ENCODE measurements at regions not wholly inside any gene's neighbourhood (a gene's known extent, or its start where the extent isn't known, plus 50 kb on each side); places are given as distances from the start of the nearest gene placed in this dataset.
A peak's percentile ranks its signal among the peaks of the same experiment; 100 is the strongest.
"Not testable (repeated sequence)": the region's sequence is repeated elsewhere in the genome, so short reads cannot be mapped to it uniquely, and the experiment has no call there.

DNA sequence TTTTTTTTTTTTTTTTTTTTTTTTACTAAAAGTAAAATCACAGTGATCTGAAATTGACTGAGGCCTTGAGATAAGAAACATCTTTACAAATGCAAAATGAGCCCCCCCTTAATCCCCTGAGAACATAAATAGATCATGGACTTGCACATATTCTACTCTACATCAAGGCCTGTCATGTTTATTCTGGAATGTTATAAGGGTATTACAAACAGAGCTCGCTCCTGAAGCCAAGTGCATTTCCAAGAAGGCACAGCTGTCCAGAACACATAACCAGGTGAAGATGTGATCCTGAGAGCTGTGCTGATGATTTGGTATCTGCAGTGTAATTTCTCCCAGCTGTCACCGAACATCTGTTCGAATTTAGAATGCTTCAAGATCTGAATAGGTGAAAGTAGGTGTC is 384.5 kb downstream of the GPAT3 start:
- no peak for DNase-seq (ENCODE audit: low spot score)
- TF ChIP-seq, protein P1, sequence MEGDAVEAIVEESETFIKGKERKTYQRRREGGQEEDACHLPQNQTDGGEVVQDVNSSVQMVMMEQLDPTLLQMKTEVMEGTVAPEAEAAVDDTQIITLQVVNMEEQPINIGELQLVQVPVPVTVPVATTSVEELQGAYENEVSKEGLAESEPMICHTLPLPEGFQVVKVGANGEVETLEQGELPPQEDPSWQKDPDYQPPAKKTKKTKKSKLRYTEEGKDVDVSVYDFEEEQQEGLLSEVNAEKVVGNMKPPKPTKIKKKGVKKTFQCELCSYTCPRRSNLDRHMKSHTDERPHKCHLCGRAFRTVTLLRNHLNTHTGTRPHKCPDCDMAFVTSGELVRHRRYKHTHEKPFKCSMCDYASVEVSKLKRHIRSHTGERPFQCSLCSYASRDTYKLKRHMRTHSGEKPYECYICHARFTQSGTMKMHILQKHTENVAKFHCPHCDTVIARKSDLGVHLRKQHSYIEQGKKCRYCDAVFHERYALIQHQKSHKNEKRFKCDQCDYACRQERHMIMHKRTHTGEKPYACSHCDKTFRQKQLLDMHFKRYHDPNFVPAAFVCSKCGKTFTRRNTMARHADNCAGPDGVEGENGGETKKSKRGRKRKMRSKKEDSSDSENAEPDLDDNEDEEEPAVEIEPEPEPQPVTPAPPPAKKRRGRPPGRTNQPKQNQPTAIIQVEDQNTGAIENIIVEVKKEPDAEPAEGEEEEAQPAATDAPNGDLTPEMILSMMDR (IDR thresholded peaks at IDR 0.05; ENCODE audit: extremely low read depth, missing control alignments), result no peak

DNA sequence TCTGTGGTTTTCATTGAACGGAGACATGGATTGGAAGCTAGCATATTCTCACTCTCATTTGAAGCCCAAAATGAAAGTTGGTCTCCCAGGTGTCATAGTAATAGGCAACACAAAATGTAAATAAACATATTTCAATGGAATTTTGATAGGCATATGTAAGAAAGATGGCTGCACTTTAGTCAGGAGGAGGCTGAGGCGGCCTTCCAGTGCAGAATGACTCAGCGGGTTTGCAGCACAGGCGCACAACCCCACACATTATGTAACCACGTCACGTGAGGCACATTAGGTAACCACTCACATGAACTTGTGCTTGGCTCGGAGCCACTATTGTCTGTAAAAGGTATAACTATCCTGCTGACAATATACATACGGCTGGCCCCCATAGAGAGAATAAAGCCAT is 381.7 kb downstream of the GPAT3 start:
- TF ChIP-seq, protein P1 (IDR thresholded peaks at IDR 0.05; ENCODE audit: extremely low read depth, missing control alignments), result no peak
- DNase-seq (ENCODE audit: low spot score), result no peak

DNA sequence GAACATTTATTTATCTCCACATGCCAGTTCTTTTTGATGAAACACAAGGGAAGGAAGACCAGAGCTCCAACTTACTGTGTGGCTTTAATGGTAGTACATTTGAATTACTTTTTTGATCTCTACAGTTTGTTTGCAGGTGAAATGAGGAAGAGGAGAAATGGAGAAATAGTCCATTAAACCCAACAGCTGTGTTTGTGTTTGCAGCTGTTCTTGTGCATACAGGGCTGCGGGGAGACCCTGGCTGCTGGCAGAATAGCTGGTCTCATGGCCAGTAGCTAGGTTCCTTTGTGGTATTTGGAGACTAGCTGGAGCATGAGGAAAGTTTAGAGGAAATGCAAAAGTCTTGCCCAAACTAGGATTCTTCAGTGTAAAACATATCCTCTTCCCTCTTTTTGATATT is 374.8 kb downstream of the GPAT3 start:
- no peak for DNase-seq (ENCODE audit: low spot score)
- TF ChIP-seq, protein P1 (IDR thresholded peaks at IDR 0.05; ENCODE audit: extremely low read depth, missing control alignments), result no peak

DNA sequence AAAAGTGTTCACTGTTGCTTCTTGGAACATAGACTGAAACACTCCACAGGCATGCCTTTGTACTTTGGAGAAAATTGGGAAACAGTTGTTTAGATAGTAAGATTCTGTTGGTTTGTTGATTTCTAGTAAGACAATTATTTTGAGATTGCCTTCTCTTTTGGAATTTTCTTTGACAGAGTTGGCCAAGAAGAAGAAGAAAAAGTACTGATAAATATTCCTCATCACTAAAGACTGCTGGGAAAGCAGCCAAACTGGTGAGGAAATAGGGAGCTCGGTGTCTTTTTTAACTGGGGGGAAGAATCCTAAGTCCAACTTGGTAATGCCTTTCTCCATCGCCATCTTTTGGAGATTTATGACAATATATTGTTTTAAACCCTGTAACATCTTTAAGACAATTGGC is 370.7 kb downstream of the GPAT3 start:
- DNase-seq (ENCODE audit: low spot score), result no peak
- TF ChIP-seq, protein P1 (IDR thresholded peaks at IDR 0.05; ENCODE audit: extremely low read depth, missing control alignments), result no peak

DNA sequence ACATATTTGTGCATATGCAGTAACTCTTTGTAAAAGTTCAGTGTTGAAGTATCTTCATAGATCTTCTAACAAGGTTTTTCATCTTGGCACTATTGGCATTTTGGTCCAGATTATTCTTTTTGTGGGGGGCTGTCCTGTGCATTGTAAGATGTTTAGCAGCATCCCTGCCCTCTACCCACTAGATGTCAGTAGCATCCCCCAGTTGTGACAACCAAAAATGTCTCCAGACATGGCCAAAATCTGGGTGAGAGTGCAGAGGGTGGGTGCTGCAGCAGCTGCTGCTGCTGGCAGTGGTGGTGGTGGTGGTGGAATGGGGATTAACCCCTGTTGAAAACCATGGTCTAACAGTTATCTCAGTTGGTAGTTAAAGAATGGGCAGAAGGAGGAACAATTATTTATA is 370.0 kb downstream of the GPAT3 start:
- TF ChIP-seq, protein P1 (IDR thresholded peaks at IDR 0.05; ENCODE audit: extremely low read depth, missing control alignments), result peak; percentile 3

DNA sequence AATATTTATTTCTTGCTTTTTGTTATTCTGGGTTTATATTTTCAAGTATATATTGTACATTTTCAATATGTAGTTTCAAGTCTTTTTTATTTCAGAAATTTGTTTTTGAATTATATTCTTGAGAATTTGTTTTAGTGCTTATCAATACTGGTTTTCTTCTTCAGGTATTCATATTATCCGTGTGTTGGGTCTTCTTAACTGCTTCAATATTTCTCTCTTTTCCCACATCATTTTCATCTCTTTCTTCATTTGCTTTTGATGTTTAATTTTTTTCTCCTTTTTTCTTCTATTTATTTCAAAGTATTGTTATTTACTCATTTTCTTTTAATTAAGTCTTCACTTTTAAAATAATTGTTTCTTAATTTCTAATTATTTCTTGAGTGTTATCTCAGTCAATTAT is 367.8 kb downstream of the GPAT3 start:
- not testable (repeated sequence) for DNase-seq (ENCODE audit: low spot score)

More for the DNA sequence above, 370.0 kb downstream of the GPAT3 start:
- DNase-seq (ENCODE audit: low spot score), result no peak

DNA sequence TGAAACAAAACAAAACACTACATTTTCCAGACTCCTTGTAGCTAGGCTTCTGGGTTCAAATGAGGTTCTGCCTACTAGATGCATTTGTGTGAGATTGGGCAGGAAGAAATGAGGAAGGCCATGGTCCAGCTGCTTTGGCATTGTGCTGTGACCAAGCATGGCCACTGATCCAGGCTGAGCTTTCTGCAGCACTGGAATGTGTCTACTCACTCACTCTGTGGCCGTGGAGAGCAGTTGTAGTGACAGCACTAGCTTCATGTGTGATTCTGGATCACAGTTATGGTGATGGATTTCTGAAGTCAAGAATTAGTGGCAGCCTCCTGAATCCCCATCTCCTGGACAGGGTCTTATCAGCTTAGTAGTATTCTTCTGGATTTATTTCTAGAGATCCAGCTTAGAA is 358.9 kb downstream of the GPAT3 start:
- DNase-seq (ENCODE audit: low spot score), result no peak
- TF ChIP-seq, protein P1 (IDR thresholded peaks at IDR 0.05; ENCODE audit: extremely low read depth, missing control alignments), result no peak

DNA sequence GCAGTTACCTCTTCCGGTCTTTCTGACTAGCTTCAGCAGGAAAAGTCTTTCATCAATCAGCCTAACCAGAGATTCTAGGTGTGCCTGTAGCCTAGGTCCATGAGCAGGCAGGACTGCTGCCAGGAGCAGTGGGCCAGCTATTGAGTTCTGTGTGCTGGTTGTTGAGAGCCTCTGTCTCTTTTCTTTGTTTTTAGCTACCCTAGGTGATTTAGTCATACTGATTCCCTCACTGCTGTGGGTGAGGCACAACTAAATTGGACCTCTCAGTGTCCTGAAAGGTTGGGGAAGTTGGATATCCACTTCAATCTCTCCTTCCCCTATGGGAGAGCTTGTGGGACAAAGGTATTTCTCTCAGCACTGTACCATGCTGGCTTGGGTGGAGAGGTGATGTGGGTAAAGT is 354.9 kb downstream of the GPAT3 start:
- TF ChIP-seq, protein P1 (IDR thresholded peaks at IDR 0.05; ENCODE audit: extremely low read depth, missing control alignments), result no peak
- no peak for DNase-seq (ENCODE audit: low spot score)
